Posterior cingulate gyrus (tissue), 11 donors: ENCODE measurements at regions not wholly inside any gene's neighbourhood (a gene's known extent, or its start where the extent isn't known, plus 50 kb on each side); places are given as distances from the start of the nearest gene placed in this dataset.
"Not testable (repeated sequence)": the region's sequence is repeated elsewhere in the genome, so short reads cannot be mapped to it uniquely, and the experiment has no call there.

ENCODE experiments used
- DNase-seq, 10 donors: peaks; one replicate each; pipeline versions ENCODE4 v3.0.0 to v3.0.0-alpha.2; 2020 to 2021; ENCODE audit warnings: mixed read lengths in 3 of 10
- intact Hi-C: fragments of 100-400 bp; cut with DNase I; formaldehyde crosslinking; loops from one replicate; pipeline ENCODE4 v1.15.1; 2023

- intact Hi-C loops = no loop called here
- no peak for DNase-seq
Observed at GRCh38 chr2:145910416-145910815, 1390.5 kb upstream of the ZEB2 start.

- intact Hi-C loops = no loop called here
- DNase-seq = no peak
Observed at GRCh38 chr2:145909766-145910165, 1389.8 kb upstream of the ZEB2 start.

GRCh38 chr2:145909175-145909755 lies 1389.3 kb upstream of the ZEB2 start:
- intact Hi-C loops = no loop called here
- DNase-seq = no peak

- DNase-seq = no peak
- intact Hi-C loops = no loop called here
Observed at GRCh38 chr2:145906354-145906753, 1386.4 kb upstream of the ZEB2 start.

- intact Hi-C loops = no loop called here
- no peak for DNase-seq
Observed at GRCh38 chr2:145905371-145905770, 1385.5 kb upstream of the ZEB2 start.

GRCh38 chr2:145897151-145897550 lies 1377.2 kb upstream of the ZEB2 start:
- intact Hi-C loops = no loop called here
- DNase-seq = no peak

GRCh38 chr2:145887915-145888314 lies 1368.0 kb upstream of the ZEB2 start:
- no peak for DNase-seq

GRCh38 chr2:145880997-145881396 lies 1361.1 kb upstream of the ZEB2 start:
- DNase-seq = peak in 2 of 10 donors; percentile 51 to 81
- intact Hi-C loops = not testable (repeated sequence)

More at GRCh38 chr2:145887915-145888314, 1368.0 kb upstream of the ZEB2 start:
- intact Hi-C loops = no loop called here

- DNase-seq = no peak
- intact Hi-C loops = no loop called here
Observed at GRCh38 chr2:145875016-145875415, 1355.1 kb upstream of the ZEB2 start.

- no peak for DNase-seq
Observed at GRCh38 chr2:145874466-145874865, 1354.5 kb upstream of the ZEB2 start.

GRCh38 chr2:145864501-145864900 lies 1344.6 kb upstream of the ZEB2 start:
- intact Hi-C loops = no loop called here
- DNase-seq = no peak

More at GRCh38 chr2:145874466-145874865, 1354.5 kb upstream of the ZEB2 start:
- intact Hi-C loops = no loop called here

GRCh38 chr2:145861940-145862339 lies 1342.0 kb upstream of the ZEB2 start:
- no peak for DNase-seq
- intact Hi-C loops = no loop called here

GRCh38 chr2:145860083-145860482 lies 1340.2 kb upstream of the ZEB2 start:
- intact Hi-C loops = no loop called here
- no peak for DNase-seq

- intact Hi-C loops = no loop called here
- DNase-seq = no peak
Observed at GRCh38 chr2:145855142-145855541, 1335.2 kb upstream of the ZEB2 start.

GRCh38 chr2:145854039-145854755 lies 1334.3 kb upstream of the ZEB2 start:
- intact Hi-C loops = no loop called here
- DNase-seq = no peak

GRCh38 chr2:145851730-145852129 lies 1331.8 kb upstream of the ZEB2 start:
- no peak for DNase-seq

GRCh38 chr2:145849466-145849865 lies 1329.5 kb upstream of the ZEB2 start:
- intact Hi-C loops = no loop called here
- DNase-seq = no peak

More at GRCh38 chr2:145851730-145852129, 1331.8 kb upstream of the ZEB2 start:
- intact Hi-C loops = no loop called here

- no peak for DNase-seq
- intact Hi-C loops = no loop called here
Observed at GRCh38 chr2:145846982-145847381, 1327.1 kb upstream of the ZEB2 start.

GRCh38 chr2:145845923-145846322 lies 1326.0 kb upstream of the ZEB2 start:
- intact Hi-C loops = no loop called here
- no peak for DNase-seq

- DNase-seq = no peak
- intact Hi-C loops = no loop called here
Observed at GRCh38 chr2:145845207-145845894, 1325.4 kb upstream of the ZEB2 start.

GRCh38 chr2:145841973-145842372 lies 1322.1 kb upstream of the ZEB2 start:
- no peak for DNase-seq
- intact Hi-C loops = no loop called here

- intact Hi-C loops = no loop called here
- no peak for DNase-seq
Observed at GRCh38 chr2:145836986-145837385, 1317.1 kb upstream of the ZEB2 start.
